Endothelial cell of umbilical vein (primary cell): ENCODE measurements at regions not wholly inside any gene's neighbourhood (a gene's known extent, or its start where the extent isn't known, plus 50 kb on each side); places are given as distances from the start of the nearest gene placed in this dataset.

Source experiments
- BruUV-seq: library from RNA; stranded (reverse); fragments of 400-500 nt; replicated peaks from 2 replicates; lab custom pipeline; 2021; lab: Mats Ljungman, UMichigan
- CTCF ChIA-PET: fragments of 300-600, 350-600 bp; sonication (Branson Sonifier 250); formaldehyde crosslinking; loops from one replicate; lab custom pipeline; 2021; ENCODE audit warnings: antibody characterized with exemption, inconsistent platforms; lab: Charles Lee
- POLR2A ChIA-PET: fragments of 300-600, 350-600 bp; sonication (Branson Sonifier 250); formaldehyde crosslinking; loops from one replicate; lab custom pipeline; 2021; ENCODE audit warnings: antibody characterized with exemption, inconsistent platforms; lab: Charles Lee
- DNase-seq: peaks from one replicate; pipeline ENCODE4 v3.0.0-alpha.2; 2011; ENCODE audit warnings: low read depth, low spot score
- FAIRE-seq: peaks from 2 replicates; lab custom pipeline; 2011; peaks lifted over from hg19 to GRCh38; lab: Jason Lieb, UNC
- H2AFZ ChIP-seq: 2 replicates; pipeline ENCODE4 v1.6.0; 2012; ENCODE audit warnings: low read depth, low read length, control low read depth, inconsistent platforms
- H3K27ac ChIP-seq: 2 replicates; pipeline ENCODE4 v1.5.1; 2011; ENCODE audit warnings: low read depth, mild to moderate bottlenecking, control low read depth, low read length, moderate library complexity; ENCODE audit not compliant: insufficient read depth
- H3K27me3 ChIP-seq, 2 experiments: 2 replicates each; pipeline versions ENCODE4 v1.6.0 to v1.6.1; 2011; ENCODE audit warnings: low read length in 2 of 2, mixed read lengths in 1 of 2; ENCODE audit not compliant: control insufficient read depth in 2 of 2, insufficient read depth in 2 of 2
- H3K36me3 ChIP-seq, 2 experiments: 2 replicates in 1 of 2; 3 replicates in 1 of 2; pipeline ENCODE4 v1.5.1; 2011; ENCODE audit warnings: low read length in 2 of 2, mild to moderate bottlenecking in 1 of 2, moderate library complexity in 1 of 2; ENCODE audit not compliant: control insufficient read depth in 2 of 2, insufficient read depth in 2 of 2; ENCODE audit errors: extremely low read depth in 1 of 2
- H3K4me1 ChIP-seq: 3 replicates; pipeline ENCODE4 v1.5.1; 2011; ENCODE audit warnings: mild to moderate bottlenecking, low read length; ENCODE audit not compliant: control insufficient read depth, insufficient read depth; ENCODE audit errors: extremely low read depth
- H3K4me2 ChIP-seq: 2 replicates; pipeline ENCODE4 v1.6.1; 2011; ENCODE audit warnings: low read length, control low read depth, mixed read lengths; ENCODE audit not compliant: insufficient read depth
- H3K4me3 ChIP-seq, 3 experiments: fragments of 200-600 bp in 1 of 3; sonication (generic), shearing (Covaris generic) in 1 of 3; replicated peaks in 1 of 3; 2 replicates each; pipeline ENCODE4 v1.5.1; 2011 to 2016; ENCODE audit warnings: control low read depth in 3 of 3, low read length in 3 of 3, mild to moderate bottlenecking in 2 of 3, inconsistent platforms in 1 of 3, low read depth in 1 of 3, moderate library complexity in 1 of 3; ENCODE audit not compliant: insufficient read depth in 1 of 3
- H3K79me2 ChIP-seq: 2 replicates; pipeline ENCODE4 v1.6.0; 2012; ENCODE audit warnings: low read length, inconsistent platforms; ENCODE audit not compliant: control insufficient read depth, insufficient read depth
- H3K9ac ChIP-seq: replicated peaks from 2 replicates; pipeline ENCODE3; 2011; ENCODE audit warnings: low read length, control low read depth; ENCODE audit not compliant: insufficient read depth; ENCODE audit errors: extremely low read depth
- H3K9me1 ChIP-seq: replicated peaks from 3 replicates; pipeline ENCODE4 v1.6.0; 2011; ENCODE audit warnings: mild to moderate bottlenecking, low read length; ENCODE audit not compliant: control insufficient read depth, insufficient read depth; ENCODE audit errors: extremely low read depth
- H3K9me3 ChIP-seq: replicated peaks from 2 replicates; pipeline ENCODE4 v1.5.1; 2012; ENCODE audit warnings: low read length, inconsistent platforms; ENCODE audit not compliant: control insufficient read depth, insufficient read depth
- H4K20me1 ChIP-seq: replicated peaks from 2 replicates; pipeline ENCODE3; 2011; ENCODE audit warnings: mild to moderate bottlenecking, low read length; ENCODE audit not compliant: control insufficient read depth, insufficient read depth; ENCODE audit errors: extremely low read depth
- EZH2 ChIP-seq: IDR thresholded peaks from 2 replicates; pipeline ENCODE4 v1.6.1; 2012; ENCODE audit warnings: borderline replicate concordance, low read depth, mild to moderate bottlenecking, moderate library complexity, low read length, inconsistent platforms; ENCODE audit not compliant: severe bottlenecking
- FOS ChIP-seq: IDR thresholded peaks from 2 replicates; pipeline ENCODE4 v1.6.1; 2011; ENCODE audit warnings: mild to moderate bottlenecking, low read length, moderate library complexity, borderline replicate concordance; ENCODE audit not compliant: insufficient read depth
- GATA2 ChIP-seq: IDR thresholded peaks from 2 replicates; pipeline ENCODE4 v1.7.0; 2011; ENCODE audit warnings: low read depth, mild to moderate bottlenecking, moderate library complexity, mixed read lengths, low read length; ENCODE audit not compliant: insufficient read length, insufficient read depth
- JUN ChIP-seq: IDR thresholded peaks from 2 replicates; pipeline ENCODE4 v1.6.1; 2011; ENCODE audit warnings: borderline replicate concordance, low read depth; ENCODE audit not compliant: insufficient read length, insufficient read depth
- MYC ChIP-seq: IDR thresholded peaks from one replicate; pipeline ENCODE4 v1.6.1; 2011; ENCODE audit warnings: mild to moderate bottlenecking, low read depth, low read length
- POLR2A ChIP-seq: IDR thresholded peaks from 2 replicates; pipeline ENCODE4 v1.6.1; 2012; ENCODE audit warnings: low read depth, mild to moderate bottlenecking, control low read depth, low read length
- POLR2AphosphoS5 ChIP-seq: IDR thresholded peaks from 2 replicates; pipeline ENCODE4 v1.6.1; 2012; ENCODE audit warnings: low read depth, mild to moderate bottlenecking, control low read depth, low read length, moderate library complexity; ENCODE audit not compliant: insufficient read depth
- dilution Hi-C: fragments of 300-500 bp; cut with MboI; formaldehyde crosslinking; loops from one replicate; pipeline ENCODE4 v1.15.0; 2019; ENCODE audit warnings: low sequenced_read_pairs; ENCODE audit not compliant: extremely low pct_ligation_motif_present
- intact Hi-C: fragments of 100-400 bp; cut with micrococcal nuclease; formaldehyde crosslinking; loops from one replicate; pipeline ENCODE4 v1.10.0; 2022
- TF ChIP-seq, protein P1 (sequence below), 2 donors: IDR thresholded peaks; 1 replicate in 1 of 2; 2 replicates in 1 of 2; pipeline ENCODE4 v1.5.1; 2011; ENCODE audit warnings: low read length in 2 of 2, mild to moderate bottlenecking in 2 of 2, moderate library complexity in 2 of 2, control low read depth in 1 of 2, inconsistent platforms in 1 of 2, low read depth in 1 of 2; ENCODE audit not compliant: insufficient read depth in 1 of 2; ENCODE audit errors: extremely low read depth in 1 of 2
- TF ChIP-seq, protein P2 (sequence below): IDR thresholded peaks from 2 replicates; pipeline ENCODE4 v1.6.1; 2011; ENCODE audit not compliant: insufficient read depth, insufficient read length

- POLR2A ChIA-PET: no interaction called here
- no peak for FAIRE-seq
- dilution Hi-C loops: no loop called here
These were observed 820.8 kb downstream of the IGSF11 start for GRCh38 chr3:118213892-118214291.

More at GRCh38 chr3:118213892-118214291, 820.8 kb downstream of the IGSF11 start:
- no peak for DNase-seq
- Histone ChIP-seq H3K27ac (no peak overlapping the region), H3K9ac (no peak overlapping the region), H3K36me3 (no peaks in the 10 kb centered on the region), H3K4me1 (no peaks in the 10 kb centered on the region), H3K27me3 (no peaks in the 10 kb centered on the region), H3K79me2 (no peaks in the 10 kb centered on the region), H3K9me3 (no peaks in the 10 kb centered on the region), H3K4me3 (no peak overlapping the region), H3K4me2 (no peak overlapping the region), H3K9me1 (no peaks in the 10 kb centered on the region), H2AFZ (no peak overlapping the region), H4K20me1 (no peaks in the 10 kb centered on the region)
- CTCF ChIA-PET: no interaction called here
- intact Hi-C loops: no loop called here
- BruUV-seq: no TSS peak
- TF ChIP-seq JUN (no peak), EZH2 (no peak), POLR2AphosphoS5 (no peak), FOS (no peak), MYC (no peak), POLR2A (no peak), GATA2 (no peak)
- TF ChIP-seq, protein P1, sequence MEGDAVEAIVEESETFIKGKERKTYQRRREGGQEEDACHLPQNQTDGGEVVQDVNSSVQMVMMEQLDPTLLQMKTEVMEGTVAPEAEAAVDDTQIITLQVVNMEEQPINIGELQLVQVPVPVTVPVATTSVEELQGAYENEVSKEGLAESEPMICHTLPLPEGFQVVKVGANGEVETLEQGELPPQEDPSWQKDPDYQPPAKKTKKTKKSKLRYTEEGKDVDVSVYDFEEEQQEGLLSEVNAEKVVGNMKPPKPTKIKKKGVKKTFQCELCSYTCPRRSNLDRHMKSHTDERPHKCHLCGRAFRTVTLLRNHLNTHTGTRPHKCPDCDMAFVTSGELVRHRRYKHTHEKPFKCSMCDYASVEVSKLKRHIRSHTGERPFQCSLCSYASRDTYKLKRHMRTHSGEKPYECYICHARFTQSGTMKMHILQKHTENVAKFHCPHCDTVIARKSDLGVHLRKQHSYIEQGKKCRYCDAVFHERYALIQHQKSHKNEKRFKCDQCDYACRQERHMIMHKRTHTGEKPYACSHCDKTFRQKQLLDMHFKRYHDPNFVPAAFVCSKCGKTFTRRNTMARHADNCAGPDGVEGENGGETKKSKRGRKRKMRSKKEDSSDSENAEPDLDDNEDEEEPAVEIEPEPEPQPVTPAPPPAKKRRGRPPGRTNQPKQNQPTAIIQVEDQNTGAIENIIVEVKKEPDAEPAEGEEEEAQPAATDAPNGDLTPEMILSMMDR (IDR thresholded peaks at IDR 0.05; ENCODE audit: extremely low read depth in 1 of 2, insufficient read depth in 1 of 2, low read depth in 1 of 2, low read length in 2 of 2): no peak
- TF ChIP-seq, protein P2, sequence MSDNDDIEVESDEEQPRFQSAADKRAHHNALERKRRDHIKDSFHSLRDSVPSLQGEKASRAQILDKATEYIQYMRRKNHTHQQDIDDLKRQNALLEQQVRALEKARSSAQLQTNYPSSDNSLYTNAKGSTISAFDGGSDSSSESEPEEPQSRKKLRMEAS: no peak
